G401 (cell line): ENCODE measurements at regions not wholly inside any gene's neighbourhood (a gene's known extent, or its start where the extent isn't known, plus 50 kb on each side); places are given as distances from the start of the nearest gene placed in this dataset.

Source experiments
- DNase-seq: peaks from one replicate; pipeline ENCODE4 v3.0.0-alpha.2; 2015; ENCODE audit warnings: low spot score
- in situ Hi-C: cut with HindIII; loops from 2 replicates; pipeline ENCODE4 v1.10.0; 2016; ENCODE audit warnings: low sequenced_read_pairs, mixed read lengths

DNA sequence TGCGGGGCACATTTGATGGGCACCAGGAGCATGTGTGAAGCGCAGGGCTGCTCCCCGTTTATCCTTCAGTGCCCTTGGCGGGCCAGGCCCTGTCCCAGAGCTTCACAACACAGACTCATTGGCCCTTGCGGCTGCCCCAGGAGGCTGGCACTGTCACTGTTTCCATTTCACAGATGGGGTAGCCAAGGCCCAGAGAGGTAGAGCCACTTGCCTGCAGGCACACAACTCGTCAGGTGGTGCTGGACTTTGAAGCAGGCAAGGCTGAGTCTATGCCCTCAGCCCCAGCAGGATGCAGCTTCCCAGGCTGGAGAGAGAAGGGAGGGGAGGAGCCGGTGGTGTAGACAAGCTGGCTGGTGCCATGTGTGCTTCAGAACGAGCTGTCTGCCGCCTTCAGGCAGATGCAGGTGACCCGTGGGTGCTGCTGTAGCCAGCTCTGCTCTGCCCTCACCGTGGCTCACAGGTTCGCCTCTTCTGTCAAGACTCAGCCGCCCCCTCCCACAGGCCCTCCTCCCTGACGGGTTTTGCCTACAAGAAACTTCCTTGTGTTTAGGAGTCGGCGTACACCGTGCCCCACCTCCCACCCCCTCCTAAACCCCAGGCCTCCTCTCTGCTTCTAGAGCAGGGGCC lies 232.3 kb upstream of the CIBAR2 start:
- in situ Hi-C loops = no loop called here

DNA sequence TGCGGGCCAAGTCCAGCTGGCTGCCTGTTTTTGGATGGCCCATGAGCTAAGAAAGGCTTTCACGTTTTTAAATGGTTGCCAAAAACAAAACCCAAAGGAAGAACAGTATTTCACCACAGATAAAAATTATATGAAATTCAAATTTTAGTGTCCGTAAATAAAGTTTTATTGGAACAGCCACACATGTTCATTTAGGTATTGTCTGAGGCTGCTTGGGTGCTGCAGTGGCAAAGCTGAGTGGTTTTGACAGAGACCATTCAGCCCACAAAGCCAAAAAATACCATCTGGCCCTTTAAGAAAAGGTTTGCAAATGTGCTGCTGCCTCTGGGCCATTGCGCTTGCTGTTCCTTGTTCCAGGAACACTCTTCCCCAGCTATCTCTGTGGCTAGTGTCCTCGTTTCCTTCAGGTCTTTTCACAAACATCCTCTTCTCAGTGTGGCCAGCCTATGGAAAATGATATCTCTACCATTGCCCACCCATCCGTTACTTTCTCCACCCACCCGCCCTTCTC lies 232.9 kb upstream of the CIBAR2 start:
- DNase-seq = no peak
- in situ Hi-C loops = no loop called here

More for the DNA sequence above, 232.3 kb upstream of the CIBAR2 start:
- no peak for DNase-seq

DNA sequence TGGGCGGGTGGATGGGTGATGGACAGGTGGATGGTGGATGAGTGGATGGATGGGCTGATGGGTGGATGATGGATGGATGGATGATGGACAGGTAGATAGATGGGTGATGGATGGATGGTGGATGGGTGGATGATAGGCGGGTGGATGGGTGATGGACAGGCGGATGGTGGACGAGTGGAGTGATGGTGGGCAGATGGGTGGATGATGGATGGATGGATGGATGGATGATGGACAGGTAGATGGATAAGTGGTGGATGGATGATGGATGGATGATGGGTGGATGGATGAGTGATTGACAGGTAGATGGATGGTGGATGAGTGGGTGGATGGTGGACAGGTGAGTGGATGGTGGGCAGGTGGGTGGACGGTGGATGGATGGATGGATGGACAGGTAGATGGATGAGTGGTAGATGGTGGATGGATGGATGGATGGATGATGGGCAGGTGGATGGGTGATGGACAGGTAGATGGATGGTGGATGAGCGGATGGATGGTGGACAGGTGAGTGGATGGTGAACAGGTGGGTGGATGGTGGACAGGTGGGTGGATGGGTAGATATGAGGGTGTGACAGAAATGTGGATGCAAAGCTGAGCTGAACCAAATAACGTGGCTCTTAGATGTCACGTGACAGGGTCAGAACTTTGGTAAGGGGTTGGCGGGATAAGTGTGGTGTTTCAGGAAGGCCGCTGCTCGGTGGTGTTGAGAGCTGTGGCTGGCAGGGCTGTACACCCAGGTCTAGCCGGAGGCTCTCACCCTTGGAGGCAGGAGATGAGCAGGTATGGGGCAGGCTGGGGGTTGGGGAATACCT lies 234.3 kb upstream of the CIBAR2 start:
- in situ Hi-C loops = no loop called here
- DNase-seq = no peak

DNA sequence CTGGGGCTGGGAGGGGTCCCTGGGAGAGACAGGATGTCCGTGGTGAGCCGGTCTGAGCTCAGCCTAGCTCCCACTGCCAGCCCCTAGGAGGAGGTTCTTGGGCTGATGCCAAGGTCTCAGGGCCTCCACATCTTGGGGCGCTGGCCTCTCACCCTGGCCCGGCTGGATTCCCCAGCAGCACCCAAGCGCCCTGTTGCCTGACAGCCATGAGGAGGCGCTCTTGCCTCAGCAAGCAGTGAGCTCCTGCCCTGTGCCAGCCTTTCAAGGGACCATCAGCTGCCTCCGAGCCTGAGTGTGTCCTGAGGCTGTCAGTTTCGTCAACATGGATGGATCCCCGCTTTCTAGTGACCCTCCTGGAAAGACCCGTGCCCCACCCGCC lies 234.9 kb upstream of the CIBAR2 start:
- DNase-seq = no peak
- in situ Hi-C loops = no loop called here

DNA sequence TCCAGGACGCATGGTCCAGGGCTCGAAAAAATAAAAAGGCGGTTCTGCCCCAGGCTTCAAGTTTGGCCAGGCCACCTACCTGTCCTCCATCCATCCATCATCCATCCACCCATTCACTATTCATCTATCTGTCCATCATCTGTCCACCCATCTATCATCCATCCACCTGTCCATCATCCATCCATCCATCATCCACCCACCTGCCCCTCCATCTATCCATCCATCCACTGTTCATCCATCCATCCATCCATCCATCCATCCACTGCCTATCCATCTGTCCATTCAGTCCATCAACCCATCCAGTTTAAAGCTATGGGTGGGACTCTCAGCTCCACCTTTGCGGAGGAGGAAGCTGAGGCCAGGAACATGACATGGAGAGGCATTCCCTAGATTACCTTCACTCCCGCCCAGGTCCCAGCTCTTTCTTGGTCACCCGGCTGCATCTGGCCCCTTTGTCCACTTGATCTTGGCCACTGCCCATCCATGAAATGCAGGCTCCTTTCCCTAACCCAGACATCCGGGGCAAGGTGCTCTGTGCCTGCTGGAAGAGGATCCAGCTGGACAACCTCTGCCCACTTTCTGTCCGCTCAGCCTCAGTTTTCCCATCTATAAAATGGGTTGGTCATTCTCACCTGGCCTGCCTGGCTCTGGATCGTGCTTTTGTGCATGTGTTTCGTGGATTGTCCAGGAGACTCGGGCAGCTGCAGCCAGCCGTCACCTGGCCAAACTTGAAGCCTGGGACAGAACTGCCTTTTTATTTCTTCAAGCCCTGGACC lies 236.0 kb upstream of the CIBAR2 start:
- DNase-seq = no peak
- in situ Hi-C loops = no loop called here

DNA sequence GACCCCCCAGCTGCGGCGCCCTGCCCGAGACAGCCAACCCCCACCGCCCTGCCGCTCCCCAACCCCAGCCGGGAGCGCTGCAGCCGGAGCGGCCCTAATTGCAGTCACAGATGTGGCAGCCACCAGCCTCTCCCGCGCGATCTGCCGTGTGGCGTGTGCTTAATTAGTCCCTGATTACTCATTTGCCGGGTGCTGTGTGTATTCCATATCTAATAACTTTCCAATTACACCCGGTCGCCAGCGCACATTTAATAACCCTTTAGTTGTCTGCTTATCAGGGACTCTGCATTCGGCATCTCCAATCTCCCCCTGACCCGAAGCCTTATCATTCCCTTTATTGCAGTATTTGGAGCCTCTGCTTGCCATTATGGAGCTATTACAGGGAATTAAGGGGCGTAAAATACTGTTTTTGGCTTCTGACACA lies 236.7 kb upstream of the CIBAR2 start:
- in situ Hi-C loops = no loop called here
- no peak for DNase-seq

DNA sequence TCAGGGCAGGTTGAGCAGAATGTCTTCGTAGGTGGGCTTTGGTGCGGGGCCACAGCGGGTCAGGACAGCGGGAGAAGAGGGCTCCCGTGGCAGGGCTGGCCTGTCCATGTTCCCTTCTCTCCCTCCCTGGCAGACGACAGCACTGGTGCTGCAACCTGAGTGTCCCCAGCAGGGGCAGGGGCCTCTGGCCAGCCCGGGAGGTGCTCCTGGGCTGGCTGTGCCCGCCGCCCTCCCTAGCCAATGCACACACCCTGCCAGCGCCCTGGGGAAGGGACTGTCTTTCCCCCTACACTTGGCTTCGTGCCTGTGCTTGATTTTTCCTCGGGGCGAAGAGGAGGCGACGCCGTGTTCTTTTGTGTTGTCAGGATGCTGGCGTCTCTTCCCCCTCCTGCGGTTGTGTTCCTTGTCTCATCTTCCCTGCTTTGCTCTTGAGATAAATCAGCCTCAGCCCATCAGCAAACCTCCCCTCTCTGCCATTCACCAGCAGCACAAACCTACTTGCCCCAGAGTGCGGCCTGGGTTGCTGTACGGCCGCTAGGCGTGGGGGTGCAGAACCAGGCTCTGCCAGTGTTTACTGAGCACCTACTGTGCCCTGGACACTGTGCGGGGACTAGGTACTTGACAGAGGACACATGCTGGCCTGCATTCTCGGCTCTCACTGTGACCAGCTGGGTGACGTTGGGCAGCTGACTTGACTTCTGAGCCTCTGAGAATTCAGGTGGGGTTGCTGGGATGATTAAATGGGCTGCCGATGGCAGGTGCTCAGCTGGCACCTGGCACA lies 237.3 kb upstream of the CIBAR2 start:
- peak; percentile 44 for DNase-seq
- in situ Hi-C loops = no loop called here

DNA sequence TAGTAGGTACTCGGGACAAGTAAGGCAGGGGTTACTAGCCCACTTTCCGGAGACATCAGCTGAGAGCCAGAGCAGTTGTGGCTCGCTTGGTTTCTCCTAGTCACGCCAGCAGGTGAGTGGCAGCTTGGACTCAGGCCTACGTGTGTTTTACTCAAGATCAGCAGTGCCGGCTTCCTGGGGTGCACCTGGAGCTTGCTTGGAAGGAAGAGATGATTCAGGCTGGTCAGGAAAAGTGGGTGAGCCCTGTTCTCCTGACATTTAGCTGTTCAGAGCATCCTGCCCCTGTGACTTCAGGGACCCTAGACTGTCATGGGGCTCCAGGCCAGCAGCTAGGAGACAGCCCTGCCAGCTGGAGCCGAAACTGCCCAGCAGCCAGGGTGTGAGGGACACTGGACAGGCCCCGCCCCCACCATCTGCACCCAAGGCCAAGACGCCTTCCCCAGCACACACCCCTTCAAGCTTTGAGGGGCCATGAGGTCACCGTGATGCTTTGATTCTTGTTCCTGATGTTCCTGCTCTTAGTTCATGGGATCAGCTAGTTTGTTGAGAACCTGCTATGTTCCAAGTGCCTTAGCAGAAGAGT lies 238.0 kb upstream of the CIBAR2 start:
- in situ Hi-C loops = no loop called here
- no peak for DNase-seq

DNA sequence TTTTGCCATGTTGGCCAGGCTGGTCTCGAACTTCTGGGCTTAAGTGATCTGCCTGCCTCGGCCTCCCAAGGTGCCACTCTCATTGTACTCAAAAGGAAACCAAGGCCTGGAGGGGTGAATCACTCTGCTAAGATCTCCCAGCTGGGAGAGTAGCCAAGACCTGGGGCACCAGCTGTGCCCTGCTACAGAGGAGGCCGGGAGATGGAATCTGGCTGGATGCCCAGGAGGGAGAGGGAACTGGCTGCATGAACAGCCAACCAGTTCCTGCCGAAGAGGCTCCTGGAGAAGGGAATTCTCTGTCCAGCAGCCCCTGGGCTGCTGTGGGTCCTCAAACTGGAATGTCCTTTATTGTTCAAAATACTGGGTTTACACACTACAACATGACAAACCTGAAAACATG lies 238.7 kb upstream of the CIBAR2 start:
- peak; percentile 90 for DNase-seq
- in situ Hi-C loops = no loop called here

DNA sequence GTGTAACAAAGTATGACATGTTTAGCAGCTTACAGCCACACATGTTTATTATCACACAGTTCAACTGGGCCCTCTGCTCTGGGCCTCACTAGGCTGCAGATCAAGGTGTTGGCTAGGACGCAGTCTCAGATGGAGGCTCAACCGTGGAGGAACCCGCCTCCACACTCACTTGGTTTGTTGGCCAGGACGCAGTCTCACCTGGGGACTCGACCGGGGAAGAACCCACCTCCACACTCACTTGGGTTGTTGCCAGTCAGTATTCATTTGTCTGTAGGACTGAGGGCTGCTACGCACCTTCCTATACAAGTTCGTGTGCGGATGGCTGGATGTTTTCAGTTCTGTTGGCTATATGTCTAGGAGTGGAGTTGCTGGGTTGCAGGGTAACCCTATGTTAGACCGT lies 240.7 kb upstream of the CIBAR2 start:
- in situ Hi-C loops = no loop called here
- no peak for DNase-seq

DNA sequence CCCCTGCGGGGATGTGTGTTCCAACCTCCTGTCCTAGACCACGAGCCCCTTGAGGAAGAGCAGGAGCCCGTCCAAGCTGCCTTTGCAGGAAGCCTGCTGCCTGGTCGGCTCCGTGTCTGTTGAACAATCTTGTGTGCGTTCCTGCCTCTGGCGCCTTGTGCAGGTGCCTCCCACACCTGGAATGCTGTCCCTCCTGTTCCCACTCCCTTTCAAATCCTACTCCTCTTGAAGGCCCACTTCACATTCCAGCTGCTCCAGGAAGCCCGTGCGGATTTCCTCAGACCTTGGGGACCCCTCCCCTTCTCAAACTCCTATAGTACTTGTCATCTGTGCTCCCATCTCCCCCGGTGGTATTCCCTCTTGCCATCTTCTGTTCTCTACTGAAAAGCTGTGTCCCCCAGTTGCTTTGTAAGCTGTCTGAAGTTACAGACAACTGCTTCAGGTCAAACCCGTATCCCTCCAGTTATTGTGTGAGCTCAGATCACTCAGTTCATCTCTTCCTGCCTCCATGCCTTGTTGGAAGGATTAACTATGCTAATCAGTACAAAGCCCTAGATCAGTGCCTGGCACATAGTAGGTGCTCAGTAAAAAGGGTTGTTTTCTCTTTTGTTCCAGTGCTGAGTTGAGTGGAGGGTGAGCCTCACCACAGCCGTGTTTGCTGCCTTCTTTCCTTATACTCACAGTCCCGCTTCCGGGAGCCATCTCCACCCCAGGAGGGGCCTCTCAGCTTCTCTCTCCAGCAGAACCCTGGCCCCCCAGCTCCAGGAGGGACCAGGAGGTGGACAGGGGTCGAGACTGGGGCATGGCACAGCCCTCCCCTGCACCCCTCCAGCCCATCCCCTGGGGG lies 241.8 kb upstream of the CIBAR2 start:
- DNase-seq = no peak
- in situ Hi-C loops = no loop called here

DNA sequence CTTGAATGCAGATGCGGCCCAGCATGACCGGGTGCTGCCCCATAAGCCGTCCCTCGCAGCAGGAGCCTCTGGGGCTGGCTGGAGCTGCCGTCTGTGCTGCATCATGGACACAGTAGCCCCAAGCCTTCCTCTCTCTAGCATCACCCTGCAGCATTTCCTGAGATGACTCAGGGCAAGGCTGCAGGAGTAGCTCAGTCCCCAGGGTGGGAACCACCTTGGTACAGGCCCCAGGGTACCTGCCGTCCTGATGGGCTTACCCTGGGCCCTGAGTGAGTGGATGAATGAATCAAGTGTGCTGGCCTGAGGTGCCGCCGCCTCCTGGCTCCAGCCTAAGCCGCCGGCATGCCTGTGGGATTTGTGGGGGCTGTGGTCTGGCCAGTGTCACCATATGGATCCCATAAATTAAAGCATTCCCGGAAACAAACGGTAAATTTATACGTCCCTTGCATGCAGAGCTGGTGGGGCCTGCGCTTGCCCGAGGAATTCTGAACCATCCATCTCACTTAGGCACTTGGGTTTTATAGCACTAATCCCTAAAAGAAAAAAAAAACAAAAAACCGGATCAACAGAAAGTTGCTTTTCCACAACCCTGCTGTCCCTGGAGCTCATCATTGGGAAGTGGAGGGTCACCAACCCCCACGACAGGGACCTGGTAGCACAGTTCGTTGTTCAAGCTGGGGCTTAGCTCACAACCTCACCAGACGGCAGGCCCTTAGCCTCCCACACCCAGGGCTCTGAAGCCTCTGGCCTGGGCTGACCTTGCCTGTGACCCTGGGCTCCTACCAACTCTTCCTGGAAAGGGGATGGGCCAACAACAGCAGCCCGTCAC lies 242.6 kb upstream of the CIBAR2 start:
- DNase-seq = no peak
- in situ Hi-C loops = no loop called here

DNA sequence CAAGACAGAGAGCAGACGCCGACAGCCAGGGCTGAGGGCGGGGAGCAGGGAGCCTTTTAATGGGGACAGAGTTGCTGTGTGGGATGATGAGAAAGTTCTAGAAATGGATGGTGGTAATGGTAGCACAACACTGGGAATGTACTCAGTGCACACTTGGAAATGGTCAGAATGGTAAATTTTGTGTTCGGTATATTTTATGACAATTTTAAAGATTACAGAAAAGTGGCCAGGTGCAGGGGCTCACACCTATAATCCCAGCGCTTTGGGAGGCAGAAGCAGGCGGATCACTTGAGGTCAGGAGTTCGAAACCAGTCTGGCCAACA lies 243.2 kb upstream of the CIBAR2 start:
- in situ Hi-C loops = no loop called here
- DNase-seq = no peak

DNA sequence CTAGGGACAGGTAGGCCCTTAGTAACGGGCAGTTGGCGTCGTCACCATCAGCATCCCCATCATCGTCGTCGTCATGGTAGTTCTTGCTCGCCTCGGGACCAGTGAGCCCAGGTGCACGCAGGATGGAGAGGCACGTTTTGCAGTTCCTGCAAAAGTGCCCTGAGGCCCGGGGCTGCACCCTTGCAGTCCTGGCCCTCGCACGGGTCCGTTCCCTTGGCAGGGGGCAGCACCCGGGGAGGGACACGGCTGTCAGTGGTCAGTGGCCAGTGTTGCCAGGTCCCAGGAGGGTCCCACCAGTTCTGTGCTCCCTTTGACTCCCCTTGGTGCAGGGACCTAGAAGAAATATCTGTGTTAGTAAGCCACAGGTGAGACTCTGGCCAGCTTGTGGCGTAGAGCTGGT lies 243.9 kb upstream of the CIBAR2 start:
- in situ Hi-C loops = no loop called here
- DNase-seq = no peak

DNA sequence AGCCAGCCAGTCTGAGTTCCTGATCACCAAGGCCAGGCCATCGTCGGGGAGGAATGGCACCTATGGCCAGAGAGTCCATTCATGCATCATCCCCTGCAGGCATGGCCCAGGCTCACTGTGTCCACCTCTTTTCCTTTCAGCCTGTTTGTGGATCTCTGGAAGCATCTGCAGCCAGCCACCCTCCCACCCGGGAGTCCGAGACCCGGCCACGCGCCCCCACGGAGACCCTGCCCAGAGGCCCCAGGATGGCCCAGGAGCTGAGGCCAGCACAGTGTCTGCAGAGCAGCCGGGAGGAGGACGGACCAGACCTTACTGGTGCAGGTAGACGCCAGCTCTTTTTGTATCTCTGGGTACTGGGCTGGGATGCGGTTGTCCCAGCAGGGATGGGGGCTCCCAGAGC lies 245.1 kb upstream of the CIBAR2 start:
- DNase-seq = no peak
- in situ Hi-C loops = no loop called here

DNA sequence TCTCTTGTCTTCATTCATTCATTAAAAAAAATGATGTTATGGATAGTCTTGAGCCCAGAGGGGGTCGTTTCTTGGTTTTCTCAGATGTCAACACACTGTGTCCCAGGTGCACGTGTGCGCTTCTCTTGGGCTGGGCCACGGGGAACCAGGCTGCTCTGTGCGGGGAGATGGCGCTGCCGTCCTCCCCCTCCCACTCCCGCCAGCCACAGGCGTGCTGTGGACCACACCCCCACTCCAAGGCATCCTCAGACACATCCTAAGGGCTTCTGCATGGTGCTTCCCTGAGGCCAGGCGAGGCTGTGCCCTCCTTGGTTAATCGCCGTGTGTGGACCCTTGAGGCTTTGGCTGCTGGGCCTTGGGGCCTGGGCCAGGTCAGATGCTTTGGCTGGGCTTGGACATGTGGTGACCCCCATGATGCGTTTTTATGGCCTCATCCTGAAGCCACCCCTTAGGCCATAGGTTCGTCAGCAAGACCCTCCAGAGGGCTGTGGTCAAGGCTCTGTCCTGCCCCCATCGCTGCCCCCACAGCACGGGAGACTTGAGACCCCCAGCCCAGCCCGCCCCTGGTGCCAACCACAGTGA lies 245.7 kb upstream of the CIBAR2 start:
- DNase-seq = no peak
- in situ Hi-C loops = no loop called here

DNA sequence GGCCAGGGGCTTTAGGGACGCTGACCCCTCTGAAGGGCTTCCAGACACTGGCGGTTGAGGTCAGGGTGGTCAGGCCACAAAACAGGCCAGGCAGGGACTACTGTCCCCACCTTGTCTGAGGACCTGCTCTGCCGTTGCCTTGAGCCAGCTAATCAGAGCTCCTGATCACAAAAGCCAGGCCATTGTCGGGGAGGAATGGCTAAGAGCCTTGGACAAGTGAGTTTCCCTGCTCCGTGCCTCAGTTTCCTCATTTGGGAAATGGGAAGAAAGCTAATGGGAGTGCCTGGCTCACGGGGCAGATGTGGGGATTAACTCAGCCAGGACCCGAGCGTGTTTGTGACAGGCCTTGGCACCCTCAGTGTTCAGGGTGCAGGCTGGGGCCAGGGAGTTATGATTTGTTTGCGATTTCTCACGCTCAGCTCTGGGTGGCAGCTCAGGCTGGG lies 246.5 kb upstream of the CIBAR2 start:
- in situ Hi-C loops = no loop called here
- no peak for DNase-seq
